ENCODE measurements at regions not wholly inside any gene's neighbourhood (a gene's known extent, or its start where the extent isn't known, plus 50 kb on each side); places are given as distances from the start of the nearest gene placed in this dataset.

- no peaks in the 10 kb centered on the region for H3K4me1 ChIP-seq (ENCODE audit: control insufficient read depth in 1 of 2, low read depth in 2 of 2)
- no peaks in the 10 kb centered on the region for H3K27me3 ChIP-seq (replicated peaks; ENCODE audit: insufficient read depth)
- no peak overlapping the region for H3K27ac ChIP-seq
- DNase-seq (ENCODE audit: low spot score) (no peak), ATAC-seq (ENCODE audit: insufficient number of reproducible peaks, low FRiP score, low read depth) (no peak)
- no peak overlapping the region for H3K4me3 ChIP-seq
- no peaks in the 10 kb centered on the region for H3K9me3 ChIP-seq
- TF ChIP-seq, protein P1, sequence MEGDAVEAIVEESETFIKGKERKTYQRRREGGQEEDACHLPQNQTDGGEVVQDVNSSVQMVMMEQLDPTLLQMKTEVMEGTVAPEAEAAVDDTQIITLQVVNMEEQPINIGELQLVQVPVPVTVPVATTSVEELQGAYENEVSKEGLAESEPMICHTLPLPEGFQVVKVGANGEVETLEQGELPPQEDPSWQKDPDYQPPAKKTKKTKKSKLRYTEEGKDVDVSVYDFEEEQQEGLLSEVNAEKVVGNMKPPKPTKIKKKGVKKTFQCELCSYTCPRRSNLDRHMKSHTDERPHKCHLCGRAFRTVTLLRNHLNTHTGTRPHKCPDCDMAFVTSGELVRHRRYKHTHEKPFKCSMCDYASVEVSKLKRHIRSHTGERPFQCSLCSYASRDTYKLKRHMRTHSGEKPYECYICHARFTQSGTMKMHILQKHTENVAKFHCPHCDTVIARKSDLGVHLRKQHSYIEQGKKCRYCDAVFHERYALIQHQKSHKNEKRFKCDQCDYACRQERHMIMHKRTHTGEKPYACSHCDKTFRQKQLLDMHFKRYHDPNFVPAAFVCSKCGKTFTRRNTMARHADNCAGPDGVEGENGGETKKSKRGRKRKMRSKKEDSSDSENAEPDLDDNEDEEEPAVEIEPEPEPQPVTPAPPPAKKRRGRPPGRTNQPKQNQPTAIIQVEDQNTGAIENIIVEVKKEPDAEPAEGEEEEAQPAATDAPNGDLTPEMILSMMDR (IDR thresholded peaks at IDR 0.05) = no peak
- H3K36me3 ChIP-seq = no peaks in the 10 kb centered on the region
Observed at GRCh38 chr2:122011493-122012270, 256.2 kb downstream of the TSN start.

GRCh38 chr2:122018736-122019135, 263.3 kb downstream of the TSN start:
- H3K27ac ChIP-seq = no peak overlapping the region
- H3K36me3 ChIP-seq = no peaks in the 10 kb centered on the region
- no peaks in the 10 kb centered on the region for H3K4me1 ChIP-seq (ENCODE audit: control insufficient read depth in 1 of 2, low read depth in 2 of 2)
- no peaks in the 10 kb centered on the region for H3K27me3 ChIP-seq (replicated peaks; ENCODE audit: insufficient read depth)
- ATAC-seq (ENCODE audit: insufficient number of reproducible peaks, low FRiP score, low read depth) = no peak
- H3K9me3 ChIP-seq = no peaks in the 10 kb centered on the region
- DNase-seq (ENCODE audit: low spot score) = no peak
- TF ChIP-seq, protein P1 (IDR thresholded peaks at IDR 0.05) = no peak
- no peak overlapping the region for H3K4me3 ChIP-seq

GRCh38 chr2:122019724-122020123, 264.3 kb downstream of the TSN start:
- Histone ChIP-seq H3K27me3 (replicated peaks; ENCODE audit: insufficient read depth) (no peaks in the 10 kb centered on the region), H3K27ac (no peak overlapping the region), H3K4me1 (ENCODE audit: control insufficient read depth in 1 of 2, low read depth in 2 of 2) (no peaks in the 10 kb centered on the region), H3K9me3 (no peaks in the 10 kb centered on the region), H3K4me3 (no peak overlapping the region), H3K36me3 (no peaks in the 10 kb centered on the region)
- DNase-seq (ENCODE audit: low spot score) = no peak
- ATAC-seq (ENCODE audit: insufficient number of reproducible peaks, low FRiP score, low read depth) = no peak
- TF ChIP-seq, protein P1 (IDR thresholded peaks at IDR 0.05) = no peak

DNA sequence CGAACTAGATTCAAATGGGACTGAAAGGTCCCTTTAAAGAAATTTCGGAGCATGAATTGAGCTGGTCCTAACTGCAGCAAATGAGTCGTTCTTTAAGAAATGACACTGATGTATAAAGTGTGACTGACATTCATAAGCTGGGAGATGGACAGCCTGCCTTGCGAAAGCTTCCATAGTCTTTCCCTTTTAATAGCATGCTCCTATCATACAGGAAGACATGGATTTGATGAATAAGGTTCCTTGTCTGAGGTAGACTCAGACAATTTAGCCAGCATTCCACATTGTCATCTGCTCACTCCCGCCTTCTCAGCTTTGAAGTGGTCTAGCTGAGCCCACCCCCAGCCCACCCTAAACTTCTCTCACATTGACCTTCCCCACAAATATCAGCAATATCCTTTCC, 264.9 kb downstream of the TSN start:
- DNase-seq (ENCODE audit: low spot score) (no peak), ATAC-seq (ENCODE audit: insufficient number of reproducible peaks, low FRiP score, low read depth) (no peak)
- H3K36me3 ChIP-seq = no peaks in the 10 kb centered on the region
- no peaks in the 10 kb centered on the region for H3K4me1 ChIP-seq (ENCODE audit: control insufficient read depth in 1 of 2, low read depth in 2 of 2)
- H3K27ac ChIP-seq = no peak overlapping the region
- no peaks in the 10 kb centered on the region for H3K9me3 ChIP-seq
- H3K4me3 ChIP-seq = no peak overlapping the region
- TF ChIP-seq, protein P1 (IDR thresholded peaks at IDR 0.05) = no peak
- no peaks in the 10 kb centered on the region for H3K27me3 ChIP-seq (replicated peaks; ENCODE audit: insufficient read depth)

DNA sequence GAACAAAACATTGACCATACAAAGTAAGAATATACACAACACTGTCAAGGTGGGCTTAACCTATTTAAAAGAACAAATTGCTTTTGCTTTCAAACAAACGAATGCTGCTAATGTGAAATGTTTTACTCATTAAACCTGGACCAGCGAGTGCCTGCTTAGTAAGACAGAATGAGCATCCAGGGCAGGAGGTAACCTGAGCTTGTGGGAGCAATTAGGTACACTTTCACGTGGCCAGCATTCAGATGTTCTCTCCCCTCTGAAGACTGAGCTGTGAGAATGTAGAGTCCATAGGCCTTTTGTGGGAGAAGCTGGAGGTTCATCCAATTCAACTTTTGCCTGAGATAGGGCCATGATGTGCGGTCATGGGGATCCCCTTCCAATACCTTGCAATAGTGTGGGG, 266.5 kb downstream of the TSN start:
- DNase-seq (ENCODE audit: low spot score) (no peak), ATAC-seq (ENCODE audit: insufficient number of reproducible peaks, low FRiP score, low read depth) (no peak)
- Histone ChIP-seq H3K9me3 (no peaks in the 10 kb centered on the region), H3K27me3 (replicated peaks; ENCODE audit: insufficient read depth) (no peaks in the 10 kb centered on the region), H3K4me3 (no peak overlapping the region), H3K36me3 (no peaks in the 10 kb centered on the region), H3K4me1 (ENCODE audit: control insufficient read depth in 1 of 2, low read depth in 2 of 2) (no peaks in the 10 kb centered on the region), H3K27ac (no peak overlapping the region)
- TF ChIP-seq, protein P1 (IDR thresholded peaks at IDR 0.05) = no peak
